K562 (cell line): ENCODE measurements at regions not wholly inside any gene's neighbourhood (a gene's known extent, or its start where the extent isn't known, plus 50 kb on each side); places are given as distances from the start of the nearest gene placed in this dataset.

Experiments used
- CBFA2T2 ChIP-seq: fragments of 450-650 bp; conservative IDR thresholded peaks from 2 replicates; pipeline ENCODE4 v1.6.1; 2017; ENCODE audit warnings: mild to moderate bottlenecking
- CHD1 ChIP-seq: fragments of 200-600 bp; sonication (generic); IDR thresholded peaks from one replicate; pipeline ENCODE4 v1.6.1; 2012; ENCODE audit warnings: mild to moderate bottlenecking, moderate library complexity, low read length, inconsistent platforms
- KDM2B ChIP-seq: fragments of 250-450 bp; sonication (Bioruptor Pico); IDR thresholded peaks from 2 replicates; pipeline ENCODE4 v1.8.0; 2021; ENCODE audit warnings: mild to moderate bottlenecking, moderate library complexity
- KLF13 ChIP-seq: fragments of 450-650 bp; IDR thresholded peaks from 2 replicates; pipeline ENCODE4 v1.6.1; 2016; ENCODE audit warnings: missing genetic modification characterization, low read depth, mild to moderate bottlenecking, missing compliant biosample characterization, moderate library complexity, borderline replicate concordance
- MAFK ChIP-seq: IDR thresholded peaks from 2 replicates; pipeline ENCODE4 v1.6.1; 2011; ENCODE audit warnings: low read length, improper control_type of control experiment
- NCOR1 ChIP-seq: fragments of 450-650 bp; IDR thresholded peaks from 2 replicates; pipeline ENCODE4 v1.6.1; 2016; ENCODE audit warnings: mild to moderate bottlenecking, moderate library complexity
- NR3C1 ChIP-seq: sonication (generic); formaldehyde crosslinking; IDR thresholded peaks from 2 replicates; pipeline ENCODE4 v1.8.1; 2022; ENCODE audit warnings: missing genetic modification reagents
- PATZ1 ChIP-seq: fragments of 250-450 bp; sonication (Bioruptor Pico); IDR thresholded peaks from 2 replicates; pipeline ENCODE4 v1.5.0; 2020; ENCODE audit warnings: mild to moderate bottlenecking, borderline replicate concordance
- POLR2AphosphoS2 ChIP-seq: IDR thresholded peaks from 2 replicates; pipeline ENCODE4 v1.6.1; 2012; ENCODE audit warnings: low read length, improper control_type of control experiment
- SP2 ChIP-seq: IDR thresholded peaks from 2 replicates; pipeline ENCODE4 v1.6.1; 2011; ENCODE audit warnings: mild to moderate bottlenecking, low read depth, low read length, moderate library complexity; ENCODE audit not compliant: poor library complexity, severe bottlenecking; ENCODE audit errors: extremely low read depth
- ZNF165 ChIP-seq: fragments of 250-450 bp; sonication (Bioruptor Pico); IDR thresholded peaks from 2 replicates; pipeline ENCODE4 v1.4.0; 2020; ENCODE audit warnings: borderline replicate concordance
- ZNF3 ChIP-seq: fragments of 250-450 bp; sonication (Bioruptor Pico); IDR thresholded peaks from 2 replicates; pipeline ENCODE4 v1.5.0; 2021; ENCODE audit warnings: mild to moderate bottlenecking, moderate library complexity
- ZNF507 ChIP-seq: conservative IDR thresholded peaks from 2 replicates; pipeline ENCODE4 v1.6.1; 2017; ENCODE audit warnings: missing genetic modification characterization, missing compliant biosample characterization
- ZNF586 ChIP-seq: fragments of 450-650 bp; formaldehyde crosslinking; conservative IDR thresholded peaks from 2 replicates; pipeline ENCODE4 v1.4.0; 2020; ENCODE audit warnings: mild to moderate bottlenecking, moderate library complexity
- TF ChIP-seq, protein P1 (sequence below), 2 experiments: fragments of 450-650 bp; IDR thresholded peaks; 2 replicates each; pipeline ENCODE4 v1.6.1; 2016; ENCODE audit warnings: mild to moderate bottlenecking in 2 of 2, borderline replicate concordance in 1 of 2, low read depth in 1 of 2, moderate library complexity in 1 of 2
- TF ChIP-seq, protein P2 (sequence below): fragments of 450-650 bp; IDR thresholded peaks from 2 replicates; pipeline ENCODE4 v1.6.1; 2018; ENCODE audit warnings: mild to moderate bottlenecking, low read depth; ENCODE audit not compliant: partially characterized antibody

DNA sequence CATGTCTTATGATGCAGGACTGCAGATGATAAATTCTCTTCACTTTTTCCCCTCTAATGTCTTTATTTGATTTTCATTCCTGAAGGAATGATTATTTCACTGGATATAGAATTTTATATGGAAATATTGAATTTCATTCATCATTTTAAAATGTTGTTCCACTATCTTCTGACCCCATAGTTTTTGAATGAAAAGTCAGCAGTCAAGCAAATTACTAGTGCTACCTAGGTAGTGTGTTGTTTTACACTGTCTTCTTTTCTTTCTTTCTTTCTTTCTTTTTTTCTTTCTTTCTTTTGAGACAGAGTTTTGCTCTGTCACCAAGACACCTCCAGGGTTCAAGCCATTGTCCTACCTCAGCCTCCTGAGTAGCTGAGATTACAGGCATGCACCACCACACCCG lies 76.9 kb downstream of the WSB1 start (continued):
- TF ChIP-seq, protein P1, sequence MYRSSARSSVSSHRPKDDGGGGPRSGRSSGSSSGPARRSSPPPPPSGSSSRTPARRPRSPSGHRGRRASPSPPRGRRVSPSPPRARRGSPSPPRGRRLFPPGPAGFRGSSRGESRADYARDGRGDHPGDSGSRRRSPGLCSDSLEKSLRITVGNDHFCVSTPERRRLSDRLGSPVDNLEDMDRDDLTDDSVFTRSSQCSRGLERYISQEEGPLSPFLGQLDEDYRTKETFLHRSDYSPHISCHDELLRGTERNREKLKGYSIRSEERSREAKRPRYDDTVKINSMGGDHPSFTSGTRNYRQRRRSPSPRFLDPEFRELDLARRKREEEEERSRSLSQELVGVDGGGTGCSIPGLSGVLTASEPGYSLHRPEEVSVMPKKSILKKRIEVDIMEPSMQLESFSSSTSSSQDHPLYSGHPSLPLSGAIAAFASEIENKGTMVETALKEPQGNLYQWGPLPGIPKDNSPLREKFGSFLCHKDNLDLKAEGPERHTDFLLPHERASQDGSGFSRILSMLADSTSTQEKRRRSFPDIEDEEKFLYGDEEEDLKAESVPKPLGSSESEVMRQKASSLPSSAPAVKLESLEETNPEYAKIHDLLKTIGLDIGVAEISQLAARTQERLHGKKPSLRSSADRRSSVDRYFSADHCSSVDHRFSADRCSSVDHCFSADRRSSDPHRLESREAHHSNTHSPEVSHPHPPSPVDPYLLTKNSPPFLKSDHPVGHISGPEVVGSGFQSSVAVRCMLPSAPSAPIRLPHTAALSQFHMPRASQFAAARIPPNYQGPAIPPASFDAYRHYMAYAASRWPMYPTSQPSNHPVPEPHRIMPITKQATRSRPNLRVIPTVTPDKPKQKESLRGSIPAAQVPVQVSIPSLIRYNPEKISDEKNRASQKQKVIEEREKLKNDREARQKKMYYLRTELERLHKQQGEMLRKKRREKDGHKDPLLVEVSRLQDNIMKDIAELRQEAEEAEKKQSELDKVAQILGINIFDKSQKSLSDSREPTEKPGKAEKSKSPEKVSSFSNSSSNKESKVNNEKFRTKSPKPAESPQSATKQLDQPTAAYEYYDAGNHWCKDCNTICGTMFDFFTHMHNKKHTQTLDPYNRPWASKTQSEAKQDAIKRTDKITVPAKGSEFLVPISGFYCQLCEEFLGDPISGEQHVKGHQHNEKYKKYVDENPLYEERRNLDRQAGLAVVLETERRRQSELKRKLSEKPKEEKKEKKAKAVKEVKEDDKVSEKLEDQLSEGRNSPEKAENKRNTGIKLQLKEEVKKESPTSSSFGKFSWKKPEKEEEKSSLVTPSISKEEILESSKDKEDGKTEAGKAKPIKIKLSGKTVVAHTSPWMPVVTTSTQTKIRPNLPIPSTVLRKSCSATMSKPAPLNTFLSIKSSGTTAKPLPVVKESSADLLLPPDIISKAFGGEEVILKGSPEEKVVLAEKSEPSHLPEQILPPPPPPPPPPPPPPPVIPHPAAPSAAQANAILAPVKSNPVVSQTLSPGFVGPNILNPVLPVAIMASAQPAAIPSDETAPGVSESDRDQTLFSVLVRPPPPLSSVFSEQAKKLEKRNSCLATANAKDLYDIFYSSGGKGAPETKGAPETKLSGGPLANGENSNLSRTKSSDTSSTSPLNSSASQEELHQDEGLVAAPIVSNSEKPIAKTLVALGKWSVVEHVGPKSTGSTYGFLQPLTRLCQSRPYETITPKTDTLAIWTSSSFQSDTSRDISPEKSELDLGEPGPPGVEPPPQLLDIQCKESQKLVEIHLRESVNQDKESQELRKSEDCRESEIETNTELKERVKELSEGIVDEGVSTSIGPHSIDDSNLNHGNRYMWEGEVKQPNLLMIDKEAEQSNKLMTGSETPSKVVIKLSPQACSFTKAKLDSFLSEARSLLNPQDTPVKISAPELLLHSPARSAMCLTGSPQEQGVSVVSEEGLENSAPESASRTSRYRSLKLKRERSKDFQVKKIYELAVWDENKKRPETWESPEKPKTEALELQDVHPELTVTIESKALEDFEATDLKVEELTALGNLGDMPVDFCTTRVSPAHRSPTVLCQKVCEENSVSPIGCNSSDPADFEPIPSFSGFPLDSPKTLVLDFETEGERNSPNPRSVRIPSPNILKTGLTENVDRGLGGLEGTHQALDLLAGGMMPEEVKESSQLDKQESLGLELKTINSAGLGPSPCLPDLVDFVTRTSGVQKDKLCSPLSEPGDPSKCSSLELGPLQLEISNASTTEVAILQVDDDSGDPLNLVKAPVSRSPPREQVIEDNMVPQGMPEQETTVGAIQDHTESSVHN (IDR thresholded peaks at IDR 0.05; ENCODE audit: borderline replicate concordance in 1 of 2, low read depth in 1 of 2), result no peak
- no peak for TF ChIP-seq MAFK
- no peak for TF ChIP-seq ZNF3 (CRISPR knock-in tag)
- TF ChIP-seq KDM2B (CRISPR knock-in tag), result no peak
- no peak for TF ChIP-seq NCOR1
- no peak for TF ChIP-seq CBFA2T2
- TF ChIP-seq CHD1, result no peak
- TF ChIP-seq ZNF165 (CRISPR knock-in tag), result no peak
- TF ChIP-seq POLR2AphosphoS2, result no peak
- TF ChIP-seq KLF13 (tag), result no peak
- TF ChIP-seq, protein P2, sequence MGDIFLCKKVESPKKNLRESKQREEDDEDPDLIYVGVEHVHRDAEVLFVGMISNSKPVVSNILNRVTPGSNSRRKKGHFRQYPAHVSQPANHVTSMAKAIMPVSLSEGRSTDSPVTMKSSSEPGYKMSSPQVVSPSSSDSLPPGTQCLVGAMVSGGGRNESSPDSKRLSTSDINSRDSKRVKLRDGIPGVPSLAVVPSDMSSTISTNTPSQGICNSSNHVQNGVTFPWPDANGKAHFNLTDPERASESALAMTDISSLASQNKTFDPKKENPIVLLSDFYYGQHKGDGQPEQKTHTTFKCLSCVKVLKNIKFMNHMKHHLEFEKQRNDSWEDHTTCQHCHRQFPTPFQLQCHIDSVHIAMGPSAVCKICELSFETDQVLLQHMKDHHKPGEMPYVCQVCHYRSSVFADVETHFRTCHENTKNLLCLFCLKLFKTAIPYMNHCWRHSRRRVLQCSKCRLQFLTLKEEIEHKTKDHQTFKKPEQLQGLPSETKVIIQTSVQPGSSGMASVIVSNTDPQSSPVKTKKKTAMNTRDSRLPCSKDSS, result peak; percentile 77
- no peak for TF ChIP-seq SP2
- no peak for TF ChIP-seq NR3C1
- no peak for TF ChIP-seq ZNF507 (tag)
- no peak for TF ChIP-seq ZNF586 (CRISPR knock-in tag)
- no peak for TF ChIP-seq PATZ1 (CRISPR knock-in tag)
